ENCODE measurements at regions not wholly inside any gene's neighbourhood (a gene's known extent, or its start where the extent isn't known, plus 50 kb on each side); places are given as distances from the start of the nearest gene placed in this dataset.
"Not testable (repeated sequence)": the region's sequence is repeated elsewhere in the genome, so short reads cannot be mapped to it uniquely, and the experiment has no call there.

DNA sequence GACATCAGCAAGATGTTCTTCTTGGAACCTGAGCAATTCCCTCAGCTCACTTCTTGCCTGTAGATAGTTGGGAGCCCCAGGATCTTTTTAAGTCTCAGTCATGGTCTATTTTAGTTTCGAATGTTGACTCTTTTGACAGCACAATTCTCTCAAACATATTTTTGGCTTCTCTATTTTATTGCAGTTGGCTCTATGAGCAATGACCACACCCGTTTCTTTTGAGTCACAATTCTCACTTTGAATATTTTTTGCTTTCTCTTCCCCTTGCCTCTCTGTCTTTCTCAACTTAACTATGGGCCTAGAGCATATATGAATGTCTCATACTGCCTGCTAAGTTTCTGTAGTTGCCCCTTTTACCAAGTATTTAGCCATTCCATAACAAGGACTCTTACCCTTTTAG, 222.8 kb downstream of the PTN start:
- H3K4me3 ChIP-seq (ENCODE audit: low read depth, low read length) = no peak overlapping the region
- TF ChIP-seq, protein P1, sequence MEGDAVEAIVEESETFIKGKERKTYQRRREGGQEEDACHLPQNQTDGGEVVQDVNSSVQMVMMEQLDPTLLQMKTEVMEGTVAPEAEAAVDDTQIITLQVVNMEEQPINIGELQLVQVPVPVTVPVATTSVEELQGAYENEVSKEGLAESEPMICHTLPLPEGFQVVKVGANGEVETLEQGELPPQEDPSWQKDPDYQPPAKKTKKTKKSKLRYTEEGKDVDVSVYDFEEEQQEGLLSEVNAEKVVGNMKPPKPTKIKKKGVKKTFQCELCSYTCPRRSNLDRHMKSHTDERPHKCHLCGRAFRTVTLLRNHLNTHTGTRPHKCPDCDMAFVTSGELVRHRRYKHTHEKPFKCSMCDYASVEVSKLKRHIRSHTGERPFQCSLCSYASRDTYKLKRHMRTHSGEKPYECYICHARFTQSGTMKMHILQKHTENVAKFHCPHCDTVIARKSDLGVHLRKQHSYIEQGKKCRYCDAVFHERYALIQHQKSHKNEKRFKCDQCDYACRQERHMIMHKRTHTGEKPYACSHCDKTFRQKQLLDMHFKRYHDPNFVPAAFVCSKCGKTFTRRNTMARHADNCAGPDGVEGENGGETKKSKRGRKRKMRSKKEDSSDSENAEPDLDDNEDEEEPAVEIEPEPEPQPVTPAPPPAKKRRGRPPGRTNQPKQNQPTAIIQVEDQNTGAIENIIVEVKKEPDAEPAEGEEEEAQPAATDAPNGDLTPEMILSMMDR (IDR thresholded peaks at IDR 0.05; ENCODE audit: borderline replicate concordance, insufficient read depth, low read depth, low read length) = no peak

DNA sequence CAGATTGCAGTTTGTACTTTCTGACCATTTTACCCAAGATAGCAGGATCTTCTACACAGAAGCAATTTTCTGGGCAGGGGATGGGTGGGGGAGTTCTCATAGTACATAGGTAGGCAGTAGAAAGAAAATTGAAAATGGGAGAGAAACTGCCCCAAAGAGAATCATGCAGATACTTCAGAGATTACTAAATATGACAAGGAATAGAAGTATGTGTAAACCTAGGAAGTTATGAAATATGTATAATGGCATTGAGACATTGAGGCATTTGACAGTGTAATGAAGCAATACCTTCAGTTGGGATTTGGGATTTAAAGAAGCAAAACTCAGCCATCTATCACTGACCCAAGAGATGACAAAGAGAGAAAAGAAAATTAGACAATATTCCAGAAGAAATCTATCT, 233.0 kb downstream of the PTN start:
- H3K4me3 ChIP-seq (ENCODE audit: low read depth, low read length) = no peak overlapping the region
- TF ChIP-seq, protein P1 (IDR thresholded peaks at IDR 0.05; ENCODE audit: borderline replicate concordance, insufficient read depth, low read depth, low read length) = no peak

DNA sequence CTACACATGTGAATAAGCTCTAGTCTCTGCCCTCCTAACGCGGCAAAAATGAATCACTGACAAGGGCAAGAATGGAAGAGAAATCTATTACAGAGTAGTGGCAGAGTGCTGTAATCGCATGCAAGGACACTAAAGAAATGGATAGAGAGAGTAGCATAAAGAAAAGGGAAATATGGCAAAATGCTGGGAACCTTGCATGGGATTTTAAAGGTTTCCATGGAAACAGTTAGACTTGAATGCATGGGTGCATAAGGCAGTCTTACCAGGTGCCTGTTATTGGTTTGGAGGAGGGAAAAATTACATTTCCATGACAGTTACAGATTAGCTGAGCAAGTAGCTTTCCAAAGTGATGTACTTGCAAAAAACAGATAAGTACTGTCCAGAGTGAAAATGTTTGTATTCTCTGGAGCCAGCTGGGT, 233.4 kb downstream of the PTN start:
- H3K4me3 ChIP-seq (ENCODE audit: low read depth, low read length) = no peak overlapping the region
- TF ChIP-seq, protein P1 (IDR thresholded peaks at IDR 0.05; ENCODE audit: borderline replicate concordance, insufficient read depth, low read depth, low read length) = no peak

DNA sequence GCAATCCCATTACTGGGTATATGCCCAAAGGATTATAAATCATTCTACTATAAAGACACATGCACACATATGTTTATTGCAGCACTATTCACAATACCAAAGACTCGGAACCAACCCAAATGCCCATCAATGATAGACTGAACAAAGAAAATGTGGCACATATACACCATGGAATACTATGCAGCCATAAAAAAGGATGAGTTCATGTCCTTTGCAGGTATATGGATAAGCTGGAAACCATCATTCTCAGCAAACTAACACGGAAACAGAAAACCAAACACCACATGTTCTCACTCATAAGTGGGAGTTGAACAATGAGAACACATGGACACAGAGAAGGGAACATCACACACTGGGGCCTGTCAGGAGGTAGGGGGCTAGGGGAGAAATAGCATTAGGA, 235.7 kb downstream of the PTN start:
- not testable (repeated sequence) for H3K4me3 ChIP-seq (ENCODE audit: low read depth, low read length)

DNA sequence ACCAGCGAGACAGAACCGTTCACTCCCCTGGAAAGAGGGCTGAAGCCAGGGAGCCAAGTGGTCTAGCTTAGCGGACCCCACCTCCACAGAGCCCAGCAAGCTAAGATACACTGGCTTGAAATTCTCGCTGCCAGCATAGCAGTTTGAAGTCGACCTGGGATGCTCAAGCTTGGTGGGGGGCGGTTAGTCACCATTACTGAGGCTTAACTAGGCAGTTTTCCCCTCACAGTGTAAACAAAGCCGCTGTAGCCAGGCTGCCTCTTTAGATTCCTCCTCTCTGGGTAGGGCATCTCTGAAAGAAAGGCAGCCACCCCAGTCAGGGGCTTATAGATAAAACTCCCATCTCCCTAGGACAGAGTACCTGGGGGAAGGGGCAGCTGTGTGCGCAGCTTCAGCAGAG, 235.1 kb downstream of the CHRM2 start:
- not testable (repeated sequence) for H3K4me3 ChIP-seq (ENCODE audit: low read depth, low read length)

DNA sequence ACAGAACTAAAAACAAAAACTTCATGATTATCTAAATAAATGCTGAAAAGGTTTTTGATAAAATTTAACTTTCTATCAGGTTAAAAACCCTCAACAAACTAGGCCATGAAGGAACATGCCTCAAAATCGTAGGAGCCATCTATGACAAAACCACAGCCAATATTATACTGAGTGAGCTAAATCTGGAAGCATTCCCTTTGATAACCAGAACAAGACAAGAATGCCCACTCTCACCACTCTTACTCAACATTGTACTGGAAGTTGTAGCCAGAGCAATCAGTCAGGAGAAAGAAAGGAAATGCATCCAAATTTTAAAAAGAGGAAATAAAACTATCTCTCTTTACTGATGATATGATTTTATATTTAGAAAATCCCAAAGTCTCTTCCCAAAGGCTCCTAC, 228.7 kb downstream of the CHRM2 start:
- TF ChIP-seq, protein P1 (IDR thresholded peaks at IDR 0.05; ENCODE audit: borderline replicate concordance, insufficient read depth, low read depth, low read length) = no peak
- no peak overlapping the region for H3K4me3 ChIP-seq (ENCODE audit: low read depth, low read length)

DNA sequence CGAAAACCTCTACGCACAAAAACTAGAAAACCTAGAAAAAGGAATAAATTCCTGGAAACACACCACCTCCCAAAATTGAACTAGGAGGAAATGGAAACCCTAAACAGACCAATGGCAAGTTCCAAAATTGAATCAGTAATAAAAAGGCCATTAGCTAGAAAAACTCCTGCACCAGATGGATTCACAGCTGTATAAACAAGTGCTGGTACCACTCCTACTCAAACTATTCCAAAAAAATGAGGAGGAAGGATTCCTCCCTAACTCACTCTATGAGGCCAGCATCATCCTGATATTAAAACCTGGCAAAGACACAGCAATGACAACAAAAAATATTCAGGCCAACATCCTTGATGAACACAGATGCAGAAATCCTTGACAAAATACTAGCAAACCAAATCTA, 228.2 kb downstream of the CHRM2 start:
- TF ChIP-seq, protein P1 (IDR thresholded peaks at IDR 0.05; ENCODE audit: borderline replicate concordance, insufficient read depth, low read depth, low read length) = no peak
- no peak overlapping the region for H3K4me3 ChIP-seq (ENCODE audit: low read depth, low read length)

DNA sequence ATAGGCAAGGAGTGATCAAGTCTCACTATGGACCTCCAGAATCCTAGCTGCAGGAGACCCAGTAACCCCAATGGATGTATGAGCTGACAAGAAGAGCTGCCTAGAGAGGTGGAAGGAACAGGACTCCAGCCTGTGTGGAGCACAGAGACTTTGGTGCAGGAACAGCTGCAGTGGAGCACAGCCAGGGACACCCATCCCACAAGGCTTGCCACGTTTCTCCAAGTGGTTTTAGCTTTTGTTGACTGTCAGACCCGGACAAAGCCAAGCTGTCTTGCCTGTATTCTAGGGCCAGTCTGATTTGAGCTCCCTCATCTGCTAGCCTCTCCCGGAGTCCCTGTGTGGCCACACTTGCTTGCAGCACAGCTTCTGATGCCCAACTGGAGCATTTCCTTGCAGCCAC, 224.7 kb downstream of the CHRM2 start:
- TF ChIP-seq, protein P1 (IDR thresholded peaks at IDR 0.05; ENCODE audit: borderline replicate concordance, insufficient read depth, low read depth, low read length) = no peak
- H3K4me3 ChIP-seq (ENCODE audit: low read depth, low read length) = no peak overlapping the region
